K562 (cell line): ENCODE measurements at regions not wholly inside any gene's neighbourhood (a gene's known extent, or its start where the extent isn't known, plus 50 kb on each side); places are given as distances from the start of the nearest gene placed in this dataset.

Experiments used
- ATAC-seq: fragments of 200-7000 bp; cut with Tn5 transposase; 3 replicates; pipeline ENCODE4 v1.9.1; 2020; ENCODE audit warnings: moderate library complexity
- BruUV-seq: library from RNA; stranded (reverse); fragments of 400-500 nt; replicated peaks from 2 replicates; lab custom pipeline; 2021; lab: Mats Ljungman, UMichigan
- CTCF ChIA-PET: fragments of 300-600 bp; formaldehyde crosslinking; extraction: SDS; loops from one replicate; lab custom pipeline; 2021; ENCODE audit warnings: low intra/inter-chr PET ratio; lab: Yijun Ruan, JAX
- POLR2A ChIA-PET: fragments of 300-600, 350-650 bp; sonication (Branson Sonifier 250); formaldehyde crosslinking; extraction: SDS; loops from one replicate; lab custom pipeline; 2021; ENCODE audit warnings: antibody characterized with exemption, inconsistent platforms; lab: Yijun Ruan, JAX
- DNase-seq, 4 experiments: peaks; one replicate each; pipeline versions ENCODE4 v3.0.0 to v3.0.0-alpha.2; 2011 to 2018; ENCODE audit warnings: low spot score in 3 of 4, mixed read lengths in 3 of 4; ENCODE audit errors: extremely low read depth in 1 of 4
- FAIRE-seq: peaks from 2 replicates; lab custom pipeline; 2011; peaks lifted over from hg19 to GRCh38; lab: Jason Lieb, UNC
- H2AFZ ChIP-seq: 2 replicates; pipeline ENCODE4 v1.6.0; 2011; ENCODE audit warnings: low read depth, low read length, control low read depth, inconsistent platforms
- H3K27ac ChIP-seq: fragments of 200-600 bp; 3 replicates; pipeline ENCODE4 v1.8.0; 2011; ENCODE audit warnings: low read depth, mild to moderate bottlenecking, control low read depth, inconsistent platforms, low read length, moderate library complexity, mixed read lengths; ENCODE audit errors: extremely low read depth
- H3K27me3 ChIP-seq, 2 experiments: fragments of 300-600 bp in 1 of 2; 2 replicates in 1 of 2; 3 replicates in 1 of 2; pipeline versions ENCODE4 v1.6.0 to v1.8.0; 2011; ENCODE audit warnings: inconsistent platforms in 2 of 2, low read length in 2 of 2, mild to moderate bottlenecking in 1 of 2, mixed read lengths in 1 of 2, moderate library complexity in 1 of 2; ENCODE audit not compliant: control insufficient read depth in 2 of 2, insufficient read depth in 2 of 2
- H3K36me3 ChIP-seq: fragments of 300-600 bp; 3 replicates; pipeline ENCODE4 v1.8.0; 2011; ENCODE audit warnings: mild to moderate bottlenecking, low read length, inconsistent platforms; ENCODE audit not compliant: control insufficient read depth, insufficient read depth
- H3K4me1 ChIP-seq, 2 experiments: fragments of 200-600 bp in 1 of 2; replicated peaks in 1 of 2; 2 replicates in 1 of 2; 3 replicates in 1 of 2; pipeline versions ENCODE4 v1.5.1 to v1.8.0; 2011; ENCODE audit warnings: inconsistent platforms in 2 of 2, low read length in 2 of 2, mild to moderate bottlenecking in 1 of 2, mixed read lengths in 1 of 2, moderate library complexity in 1 of 2; ENCODE audit not compliant: control insufficient read depth in 2 of 2, insufficient read depth in 2 of 2
- H3K4me2 ChIP-seq: 2 replicates; pipeline ENCODE4 v1.6.1; 2011; ENCODE audit warnings: low read length, control low read depth, inconsistent platforms, mixed read lengths; ENCODE audit not compliant: insufficient read depth
- H3K4me3 ChIP-seq: fragments of 200-600 bp; sonication (generic), shearing (Covaris generic); 2 replicates; pipeline ENCODE4 v1.5.1; 2016; ENCODE audit warnings: control low read depth, inconsistent platforms
- H3K79me2 ChIP-seq: fragments of 200-600 bp; 3 replicates; pipeline ENCODE4 v1.8.0; 2011; ENCODE audit warnings: low read length, inconsistent platforms; ENCODE audit not compliant: control insufficient read depth, insufficient read depth
- H3K9ac ChIP-seq, 2 experiments: 2 replicates each; pipeline versions ENCODE4 v1.6.0 to v1.6.1; 2011; ENCODE audit warnings: low read depth in 2 of 2, low read length in 2 of 2, control low read depth in 1 of 2, inconsistent platforms in 1 of 2, mild to moderate bottlenecking in 1 of 2, mixed read lengths in 1 of 2; ENCODE audit not compliant: insufficient read depth in 1 of 2
- H3K9me1 ChIP-seq: one replicate; pipeline ENCODE4 v1.6.0; 2011; ENCODE audit warnings: inconsistent platforms, mild to moderate bottlenecking, low read length, moderate library complexity; ENCODE audit not compliant: control insufficient read depth, insufficient read depth
- H3K9me3 ChIP-seq: replicated peaks from 2 replicates; pipeline ENCODE4 v1.5.1; 2011; ENCODE audit warnings: low read depth, low read length, inconsistent platforms; ENCODE audit not compliant: control insufficient read depth, insufficient read depth
- H4K20me1 ChIP-seq: replicated peaks from 2 replicates; pipeline ENCODE4 v1.6.1; 2011; ENCODE audit warnings: low read length, inconsistent platforms, mixed read lengths; ENCODE audit not compliant: control insufficient read depth, insufficient read depth
- ARID1B ChIP-seq: fragments of 450-650 bp; IDR thresholded peaks from 2 replicates; pipeline ENCODE4 v1.6.1; 2016; ENCODE audit warnings: antibody characterized with exemption, mild to moderate bottlenecking, inconsistent platforms
- CEBPB ChIP-seq: fragments of 450-650 bp; IDR thresholded peaks from 2 replicates; pipeline ENCODE4 v1.6.1; 2016; ENCODE audit warnings: missing genetic modification characterization, missing compliant biosample characterization
- KDM1A ChIP-seq, 2 experiments: fragments of 450-650 bp; IDR thresholded peaks; 2 replicates each; pipeline ENCODE4 v1.6.1; 2016; ENCODE audit warnings: mild to moderate bottlenecking in 2 of 2
- RAD51 ChIP-seq: fragments of 450-650 bp; IDR thresholded peaks from 2 replicates; pipeline ENCODE4 v1.7.1; 2016; ENCODE audit warnings: low read depth, mild to moderate bottlenecking, borderline replicate concordance
- SPI1 ChIP-seq: IDR thresholded peaks from 2 replicates; pipeline ENCODE4 v1.6.1; 2011; ENCODE audit warnings: low read depth, low read length, control low read depth, borderline replicate concordance
- SRSF7 ChIP-seq: fragments of 200-400 bp; formaldehyde crosslinking; optimal IDR thresholded peaks from 2 replicates; pipeline ENCODE3; 2017; ENCODE audit warnings: mild to moderate bottlenecking, low read depth, low read length
- TSC22D4 ChIP-seq: fragments of 450-650 bp; IDR thresholded peaks from 2 replicates; pipeline ENCODE4 v1.6.1; 2016; ENCODE audit warnings: missing genetic modification characterization, missing biosample characterization, control low read depth
- ZNF778 ChIP-seq: fragments of 450-650 bp; formaldehyde crosslinking; IDR thresholded peaks from 2 replicates; pipeline ENCODE4 v1.4.0; 2020; ENCODE audit warnings: mild to moderate bottlenecking, moderate library complexity
- WGBS: fragments of 100-300 bp; shearing (Covaris generic); methylation state at CpG from one replicate; pipeline ENCODE4 v1.1.6; 2016; ENCODE audit warnings: low coverage, mixed read lengths; ENCODE audit not compliant: insufficient coverage; ENCODE audit errors: missing lambda C conversion rate; 5-methylcytosine and 5-hydroxymethylcytosine counted together
- in situ Hi-C: fragments of 300-500 bp; cut with MboI; formaldehyde crosslinking; loops from 4 replicates; pipeline ENCODE4 v1.15.0; 2018; ENCODE audit warnings: inconsistent platforms, mixed read lengths
- intact Hi-C: fragments of 100-400 bp; cut with micrococcal nuclease; formaldehyde crosslinking; loops from 2 replicates; pipeline ENCODE4 v1.14.2; 2022
- TF ChIP-seq, protein P1 (sequence below), 2 experiments: fragments of 450-650 bp in 1 of 2; sonication (generic) in 1 of 2; formaldehyde crosslinking in 1 of 2; IDR thresholded peaks in 1 of 2; conservative IDR thresholded peaks in 1 of 2; 2 replicates each; pipeline versions ENCODE4 v1.6.1 to v1.8.1; 2016 to 2023; ENCODE audit warnings: mild to moderate bottlenecking in 2 of 2, moderate library complexity in 2 of 2, inconsistent platforms in 1 of 2, missing genetic modification reagents in 1 of 2

DNA sequence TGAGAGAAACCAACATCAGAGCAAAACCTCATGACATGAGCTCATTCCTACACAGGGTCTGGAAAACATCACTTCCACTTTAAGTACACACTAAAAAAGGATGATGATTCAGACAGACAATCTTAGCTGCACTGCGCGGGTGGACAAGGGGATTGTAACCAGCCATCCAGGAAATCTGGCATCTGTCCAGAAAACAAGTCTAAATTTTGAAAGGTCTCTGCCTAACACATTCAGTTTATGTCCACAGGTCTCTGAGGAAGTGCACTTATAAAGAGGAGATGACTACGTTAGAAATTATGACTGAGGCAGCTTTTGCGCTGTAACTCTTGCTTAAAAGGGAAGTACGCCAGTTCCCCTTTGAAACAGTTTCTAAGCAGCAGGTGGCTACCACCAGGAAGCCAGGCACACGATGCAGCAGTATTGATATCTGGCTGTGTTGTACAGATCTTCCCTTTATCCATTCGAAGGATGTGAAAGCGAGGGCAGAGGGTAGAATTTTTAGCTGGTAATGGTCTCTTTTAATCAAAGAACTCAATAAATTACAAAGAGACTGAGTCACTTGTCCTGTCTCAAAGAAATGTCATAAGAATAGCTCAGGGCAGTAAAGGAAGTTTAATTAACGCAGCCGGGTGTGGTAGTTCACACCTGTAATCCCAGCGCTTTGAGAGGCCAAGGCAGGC lies 128.0 kb downstream of the SETD4 start (continued):
- TF ChIP-seq CEBPB (tag) (no peak), SPI1 (peak; percentile 76; the same call in 1 of the 2 replicates)
- TF ChIP-seq, protein P1, sequence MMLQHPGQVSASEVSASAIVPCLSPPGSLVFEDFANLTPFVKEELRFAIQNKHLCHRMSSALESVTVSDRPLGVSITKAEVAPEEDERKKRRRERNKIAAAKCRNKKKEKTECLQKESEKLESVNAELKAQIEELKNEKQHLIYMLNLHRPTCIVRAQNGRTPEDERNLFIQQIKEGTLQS (IDR thresholded peaks at IDR 0.05) = peak; percentile 32; the same call in 1 of the 2 replicates
- TF ChIP-seq, protein P1 (CRISPR knock-in tag; conservative IDR thresholded peaks at IDR 0.05) = no peak

DNA sequence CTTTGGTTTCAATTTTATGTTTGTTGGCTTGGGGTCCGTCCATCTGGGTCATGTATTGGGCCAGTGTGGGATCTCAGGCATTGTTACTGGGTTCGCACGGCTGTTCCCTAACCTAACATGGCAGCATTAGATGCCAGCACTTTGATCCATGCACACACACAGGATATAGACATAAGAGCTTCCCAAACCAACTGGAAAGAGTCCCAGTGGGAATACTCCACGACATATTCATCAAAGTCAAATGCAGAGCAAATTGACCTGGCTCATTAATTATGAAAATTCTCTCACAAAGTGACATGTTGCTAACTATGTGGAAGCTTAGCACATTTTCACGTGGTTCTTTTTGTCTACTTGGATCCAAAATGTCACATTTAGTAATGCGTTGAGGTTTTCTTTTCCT lies 130.4 kb downstream of the SETD4 start:
- H3K9me3 ChIP-seq = no peaks in the 10 kb centered on the region
- TF ChIP-seq SRSF7 (no peak), TSC22D4 (no peak), ZNF778 (CRISPR knock-in tag) (no peak), RAD51 (no peak), ARID1B (no peak), KDM1A (IDR thresholded peaks at IDR 0.05) (no peak)
- no peaks in the 10 kb centered on the region for H3K36me3 ChIP-seq
- H3K4me1 ChIP-seq = no peaks in the 10 kb centered on the region
- ATAC-seq (no peak), FAIRE-seq (no peak), DNase-seq (no peak)
- BruUV-seq = no TSS peak
- H3K9me1 ChIP-seq = no peaks in the 10 kb centered on the region
- WGBS = 1% methylated on average over 6 of the region's 6 CpGs
- H4K20me1 ChIP-seq = no peaks in the 10 kb centered on the region
- H3K79me2 ChIP-seq = no peaks in the 10 kb centered on the region
- H3K27me3 ChIP-seq = peaks cover 3% of the 10 kb centered on the region in 2 experiments; a peak in 2 of 5 replicates
- ChIA-PET CTCF (no interaction called here), POLR2A (no interaction called here)
- no peak overlapping the region for H2AFZ ChIP-seq
- no peak overlapping the region for H3K4me3 ChIP-seq
- H3K4me2 ChIP-seq = no peak overlapping the region
- intact Hi-C loops (no loop called here), in situ Hi-C loops (no loop called here)
- H3K27ac ChIP-seq = no peak overlapping the region
- no peak overlapping the region for H3K9ac ChIP-seq
